HUES6 (cell line): ENCODE measurements at regions not wholly inside any gene's neighbourhood (a gene's known extent, or its start where the extent isn't known, plus 50 kb on each side); places are given as distances from the start of the nearest gene placed in this dataset.

Experiments used
- H3K27ac ChIP-seq: 2 replicates; pipeline ENCODE4 v1.7.0; 2013; ENCODE audit warnings: low read depth, mild to moderate bottlenecking, low read length, inconsistent platforms
- H3K27me3 ChIP-seq: 2 replicates; pipeline ENCODE4 v1.6.1; 2013; ENCODE audit warnings: low read length; ENCODE audit not compliant: control insufficient read depth, insufficient read depth
- H3K36me3 ChIP-seq: 2 replicates; pipeline ENCODE4 v1.6.1; 2013; ENCODE audit warnings: low read length; ENCODE audit not compliant: control insufficient read depth, insufficient read depth
- H3K4me1 ChIP-seq: 2 replicates; pipeline ENCODE4 v1.6.1; 2013; ENCODE audit warnings: low read length; ENCODE audit not compliant: control insufficient read depth, insufficient read depth
- H3K4me3 ChIP-seq: 2 replicates; pipeline ENCODE4 v1.5.1; 2013; ENCODE audit warnings: low read depth, low read length
- H3K9ac ChIP-seq: one replicate; pipeline ENCODE4 v1.6.1; 2013; ENCODE audit warnings: mild to moderate bottlenecking, low read length
- H3K9me3 ChIP-seq: 2 replicates; pipeline ENCODE4 v1.6.1; 2013; ENCODE audit warnings: low read depth, low read length; ENCODE audit not compliant: control insufficient read depth, insufficient read depth

DNA sequence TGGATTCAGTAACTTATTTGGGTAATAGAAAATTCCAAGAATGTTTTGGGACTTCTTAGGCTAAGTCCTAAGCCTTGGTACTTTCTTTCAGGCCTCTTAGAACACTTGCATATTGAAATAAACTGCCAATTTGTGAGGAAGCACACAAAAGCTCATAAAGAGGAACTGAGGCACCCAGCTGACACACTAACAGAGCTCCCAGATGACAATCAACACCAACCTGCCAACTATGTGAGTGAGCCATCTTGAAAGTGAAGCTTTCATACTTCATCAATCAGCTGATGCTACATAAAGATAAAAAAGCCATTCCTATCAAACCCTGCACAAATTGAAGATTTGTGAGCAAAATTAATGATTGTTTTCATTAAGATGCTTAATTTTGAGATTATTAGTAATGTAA, 832.5 kb upstream of the EPHA7 start:
- Histone ChIP-seq H3K27ac (no peak overlapping the region), H3K4me3 (no peak overlapping the region), H3K27me3 (no peaks in the 10 kb centered on the region), H3K9ac (no peak overlapping the region), H3K9me3 (no peaks in the 10 kb centered on the region), H3K4me1 (peaks cover 6% of the 10 kb centered on the region; the same call in 1 of the 2 replicates), H3K36me3 (no peaks in the 10 kb centered on the region)

GRCh38 chr6:94245395-94245794, 826.0 kb upstream of the EPHA7 start:
- H3K9ac ChIP-seq, result no peak overlapping the region
- H3K36me3 ChIP-seq, result no peaks in the 10 kb centered on the region
- no peak overlapping the region for H3K4me3 ChIP-seq
- H3K27me3 ChIP-seq, result no peaks in the 10 kb centered on the region
- H3K9me3 ChIP-seq, result no peaks in the 10 kb centered on the region
- no peaks in the 10 kb centered on the region for H3K4me1 ChIP-seq
- H3K27ac ChIP-seq, result no peak overlapping the region

- Histone ChIP-seq H3K27me3 (no peaks in the 10 kb centered on the region), H3K36me3 (no peaks in the 10 kb centered on the region), H3K9ac (no peak overlapping the region), H3K9me3 (no peaks in the 10 kb centered on the region), H3K27ac (no peak overlapping the region), H3K4me1 (no peaks in the 10 kb centered on the region), H3K4me3 (no peak overlapping the region)
Observed at GRCh38 chr6:94238868-94239267, 819.5 kb upstream of the EPHA7 start.

GRCh38 chr6:94227741-94228140, 808.4 kb upstream of the EPHA7 start:
- H3K36me3 ChIP-seq, result no peaks in the 10 kb centered on the region
- no peak overlapping the region for H3K4me3 ChIP-seq
- H3K27me3 ChIP-seq, result no peaks in the 10 kb centered on the region
- no peaks in the 10 kb centered on the region; the same call in 1 of the 2 replicates for H3K9me3 ChIP-seq
- H3K4me1 ChIP-seq, result no peaks in the 10 kb centered on the region
- no peak overlapping the region for H3K27ac ChIP-seq
- H3K9ac ChIP-seq, result no peak overlapping the region

DNA sequence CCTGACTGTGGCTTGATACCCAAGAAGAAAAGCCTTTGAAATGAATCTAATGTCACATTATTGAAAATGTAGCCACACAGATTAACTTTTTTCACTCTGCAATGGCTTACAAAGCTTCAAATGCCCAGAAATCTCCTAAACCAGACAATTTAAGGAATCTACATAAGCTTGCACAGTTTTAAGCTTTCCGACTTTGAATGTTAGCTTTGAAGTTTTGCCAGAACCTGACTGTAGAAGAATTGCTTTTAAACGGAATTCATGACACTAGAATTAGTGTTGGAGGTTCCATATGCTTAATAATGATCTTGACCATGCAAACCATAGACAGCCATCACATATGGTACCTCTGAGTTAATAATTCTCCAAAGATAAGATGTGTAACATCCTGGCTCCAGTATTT, 798.5 kb upstream of the EPHA7 start:
- Histone ChIP-seq H3K9me3 (no peaks in the 10 kb centered on the region), H3K27ac (no peak overlapping the region), H3K27me3 (no peaks in the 10 kb centered on the region), H3K4me1 (peaks cover 6% of the 10 kb centered on the region; the same call in 1 of the 2 replicates), H3K4me3 (no peak overlapping the region), H3K9ac (no peak overlapping the region), H3K36me3 (no peaks in the 10 kb centered on the region)

DNA sequence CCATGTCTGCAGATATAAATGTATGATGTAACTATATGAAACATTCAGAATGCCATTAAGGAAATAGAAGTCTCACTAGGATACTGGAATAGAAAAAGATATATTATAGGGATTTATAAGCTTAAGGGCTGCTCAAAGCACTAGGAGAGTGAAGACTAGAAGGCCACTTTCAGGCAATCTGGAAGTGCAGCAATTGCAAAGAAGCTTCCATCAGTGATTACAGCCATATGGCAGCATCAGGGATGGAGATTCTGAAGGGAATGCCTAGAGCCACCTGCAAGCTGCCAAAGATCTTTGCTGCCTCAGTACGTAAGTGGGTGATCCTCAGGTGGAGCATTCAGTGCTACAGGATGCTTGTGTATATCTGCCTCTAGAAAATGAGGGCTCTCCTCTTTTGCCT, 796.2 kb upstream of the EPHA7 start:
- Histone ChIP-seq H3K9me3 (no peaks in the 10 kb centered on the region), H3K4me1 (peaks cover 6% of the 10 kb centered on the region; the same call in 1 of the 2 replicates), H3K36me3 (no peaks in the 10 kb centered on the region), H3K27ac (no peak overlapping the region), H3K27me3 (no peaks in the 10 kb centered on the region), H3K4me3 (no peak overlapping the region), H3K9ac (no peak overlapping the region)

GRCh38 chr6:94213226-94213625, 793.9 kb upstream of the EPHA7 start:
- Histone ChIP-seq H3K27ac (no peak overlapping the region), H3K27me3 (no peaks in the 10 kb centered on the region), H3K9ac (no peak overlapping the region), H3K36me3 (no peaks in the 10 kb centered on the region), H3K4me3 (no peak overlapping the region), H3K4me1 (peaks cover 6% of the 10 kb centered on the region; the same call in 1 of the 2 replicates), H3K9me3 (no peaks in the 10 kb centered on the region)

DNA sequence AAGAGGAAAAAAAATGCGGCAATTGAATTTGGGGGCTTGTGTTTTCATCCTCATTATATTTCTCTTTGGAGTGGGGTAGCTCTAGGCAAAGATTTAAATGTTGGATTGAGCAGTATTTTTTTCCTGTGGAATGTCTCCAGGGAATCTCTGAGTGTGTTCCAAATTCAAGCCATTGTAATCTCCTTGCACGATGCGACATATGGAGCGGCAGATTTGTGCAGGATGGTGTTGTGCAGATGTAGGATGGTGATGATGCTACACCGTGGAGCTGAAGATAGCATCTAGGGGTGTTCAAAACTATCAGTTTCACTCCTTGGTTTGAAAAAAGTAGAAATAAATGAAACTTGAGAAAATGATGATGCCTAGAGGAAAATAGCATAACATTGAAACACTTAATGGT, 777.5 kb upstream of the EPHA7 start:
- H3K9ac ChIP-seq, result no peak overlapping the region
- H3K27ac ChIP-seq, result no peak overlapping the region
- H3K4me1 ChIP-seq, result no peaks in the 10 kb centered on the region
- H3K27me3 ChIP-seq, result no peaks in the 10 kb centered on the region
- H3K9me3 ChIP-seq, result no peaks in the 10 kb centered on the region
- no peaks in the 10 kb centered on the region for H3K36me3 ChIP-seq
- no peak overlapping the region for H3K4me3 ChIP-seq

- no peaks in the 10 kb centered on the region for H3K36me3 ChIP-seq
- H3K4me1 ChIP-seq, result no peaks in the 10 kb centered on the region
- H3K9ac ChIP-seq, result no peak overlapping the region
- no peak overlapping the region for H3K4me3 ChIP-seq
- no peaks in the 10 kb centered on the region for H3K27me3 ChIP-seq
- peaks cover 11% of the 10 kb centered on the region for H3K9me3 ChIP-seq
- no peak overlapping the region for H3K27ac ChIP-seq
Observed at GRCh38 chr6:94190030-94190429, 770.7 kb upstream of the EPHA7 start.

- Histone ChIP-seq H3K4me3 (no peak overlapping the region), H3K4me1 (no peaks in the 10 kb centered on the region), H3K36me3 (no peaks in the 10 kb centered on the region), H3K9me3 (peaks cover 19% of the 10 kb centered on the region), H3K9ac (no peak overlapping the region), H3K27ac (no peak overlapping the region), H3K27me3 (no peaks in the 10 kb centered on the region)
Observed at GRCh38 chr6:94184666-94185464, 765.5 kb upstream of the EPHA7 start.

GRCh38 chr6:94177429-94177828, 758.1 kb upstream of the EPHA7 start:
- peaks cover 8% of the 10 kb centered on the region; the same call in 1 of the 2 replicates for H3K4me1 ChIP-seq
- no peaks in the 10 kb centered on the region for H3K36me3 ChIP-seq
- no peaks in the 10 kb centered on the region for H3K27me3 ChIP-seq

More at GRCh38 chr6:94177429-94177828, 758.1 kb upstream of the EPHA7 start:
- no peak overlapping the region for H3K4me3 ChIP-seq
- H3K27ac ChIP-seq, result no peak overlapping the region
- no peak overlapping the region for H3K9ac ChIP-seq
- no peaks in the 10 kb centered on the region for H3K9me3 ChIP-seq
